ENCODE measurements at regions not wholly inside any gene's neighbourhood (a gene's known extent, or its start where the extent isn't known, plus 50 kb on each side); places are given as distances from the start of the nearest gene placed in this dataset.

- Histone ChIP-seq H3K4me1 (ENCODE audit: control insufficient read depth, insufficient read depth, low read length) (peaks cover 8% of the 10 kb centered on the region), H3K27me3 (ENCODE audit: control insufficient read depth, insufficient read depth, low read length) (no peaks in the 10 kb centered on the region), H3K9me3 (replicated peaks; ENCODE audit: control insufficient read depth, low read depth, low read length) (no peaks in the 10 kb centered on the region), H3K36me3 (ENCODE audit: control insufficient read depth, insufficient read depth, low read length) (no peaks in the 10 kb centered on the region), H3K27ac (ENCODE audit: low read length) (no peak overlapping the region), H3K4me3 (ENCODE audit: low read length) (no peak overlapping the region)
- no CpG with 5 or more reads among the region's 4 CpGs for WGBS (ENCODE audit: insufficient coverage)
- no peak for DNase-seq
Observed at GRCh38 chr16:5325932-5326331, 228.3 kb upstream of the EEF2KMT start.

DNA sequence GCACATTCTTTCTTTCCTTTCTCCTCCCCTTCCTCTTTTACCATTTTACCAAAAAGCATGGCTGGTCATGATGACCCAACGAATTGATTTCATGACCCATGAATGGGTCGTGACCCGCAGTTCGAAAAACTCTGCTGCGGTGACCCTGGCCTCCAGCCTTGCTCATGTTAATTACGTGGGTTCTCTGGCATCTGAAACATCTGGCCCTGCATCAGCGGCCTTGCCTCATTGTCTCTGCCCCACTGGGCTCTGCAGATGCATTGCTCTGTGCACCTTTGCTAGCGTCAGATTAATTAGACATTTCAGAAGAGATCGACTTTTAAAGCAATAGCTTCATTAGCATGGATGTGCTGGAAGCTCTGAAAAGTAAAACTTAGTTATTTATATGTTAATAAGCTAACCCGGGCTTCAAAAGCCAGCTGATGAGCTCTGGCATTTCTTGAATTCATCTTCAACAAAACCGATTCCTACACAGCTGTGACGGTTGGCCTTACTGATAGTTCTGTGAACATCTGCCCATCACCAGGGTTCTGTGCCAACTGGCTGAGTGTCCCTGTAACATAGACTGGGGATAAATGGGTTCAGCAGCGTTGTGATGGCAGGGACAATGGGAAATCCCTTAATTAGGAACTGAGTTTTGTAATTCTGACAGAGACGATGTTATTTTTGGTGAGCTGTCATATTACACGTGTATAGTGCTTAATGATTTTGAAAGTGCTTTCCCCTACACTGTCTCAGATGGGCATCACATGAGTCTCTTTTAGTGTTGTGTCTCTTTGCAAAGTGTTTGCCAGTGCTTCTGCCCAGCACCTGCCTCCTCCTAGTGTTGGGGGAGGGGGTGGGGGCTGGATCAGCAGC, 225.9 kb upstream of the EEF2KMT start:
- Histone ChIP-seq H3K9me3 (replicated peaks; ENCODE audit: control insufficient read depth, low read depth, low read length) (no peaks in the 10 kb centered on the region), H3K27me3 (ENCODE audit: control insufficient read depth, insufficient read depth, low read length) (no peaks in the 10 kb centered on the region), H3K4me1 (ENCODE audit: control insufficient read depth, insufficient read depth, low read length) (peaks cover 8% of the 10 kb centered on the region), H3K36me3 (ENCODE audit: control insufficient read depth, insufficient read depth, low read length) (no peaks in the 10 kb centered on the region), H3K27ac (ENCODE audit: low read length) (no peak overlapping the region), H3K4me3 (ENCODE audit: low read length) (no peak overlapping the region)
- peak; percentile 3 for DNase-seq
- 41% methylated on average over 8 of the region's 15 CpGs for WGBS (ENCODE audit: insufficient coverage)

GRCh38 chr16:5321930-5322329, 224.3 kb upstream of the EEF2KMT start:
- Histone ChIP-seq H3K4me3 (ENCODE audit: low read length) (no peak overlapping the region), H3K27ac (ENCODE audit: low read length) (no peak overlapping the region), H3K9me3 (replicated peaks; ENCODE audit: control insufficient read depth, low read depth, low read length) (no peaks in the 10 kb centered on the region), H3K36me3 (ENCODE audit: control insufficient read depth, insufficient read depth, low read length) (no peaks in the 10 kb centered on the region), H3K27me3 (ENCODE audit: control insufficient read depth, insufficient read depth, low read length) (no peaks in the 10 kb centered on the region), H3K4me1 (ENCODE audit: control insufficient read depth, insufficient read depth, low read length) (peaks cover 8% of the 10 kb centered on the region)
- WGBS (ENCODE audit: insufficient coverage) = 50% methylated on average over 2 of the region's 4 CpGs
- DNase-seq = peak; percentile 14

DNA sequence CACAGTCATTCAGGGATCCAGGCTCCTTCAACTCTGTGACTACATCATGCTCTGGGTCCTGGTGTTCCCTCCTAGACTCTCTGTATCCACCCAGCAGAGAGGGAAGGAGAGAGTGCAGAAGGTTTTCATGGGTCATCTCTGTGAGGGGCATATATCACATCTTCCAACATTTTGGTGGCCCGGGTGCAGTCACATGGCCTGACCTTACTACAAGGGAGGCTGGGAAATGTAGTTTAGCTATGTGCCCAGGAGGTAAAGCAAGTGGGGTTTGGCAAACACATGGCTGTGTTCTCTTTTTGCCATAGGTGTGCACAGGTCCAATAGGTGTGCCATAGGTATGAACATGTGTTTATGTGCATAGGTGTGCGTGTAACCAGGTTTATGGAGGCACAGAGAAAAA, 222.2 kb upstream of the EEF2KMT start:
- H3K36me3 ChIP-seq (ENCODE audit: control insufficient read depth, insufficient read depth, low read length) = no peaks in the 10 kb centered on the region
- WGBS (ENCODE audit: insufficient coverage) = 88% methylated on average over 1 of the region's 2 CpGs
- no peak overlapping the region for H3K27ac ChIP-seq (ENCODE audit: low read length)
- no peaks in the 10 kb centered on the region for H3K27me3 ChIP-seq (ENCODE audit: control insufficient read depth, insufficient read depth, low read length)
- H3K4me3 ChIP-seq (ENCODE audit: low read length) = no peak overlapping the region
- H3K4me1 ChIP-seq (ENCODE audit: control insufficient read depth, insufficient read depth, low read length) = peaks cover 8% of the 10 kb centered on the region
- no peaks in the 10 kb centered on the region for H3K9me3 ChIP-seq (replicated peaks; ENCODE audit: control insufficient read depth, low read depth, low read length)
- no peak for DNase-seq

- no peaks in the 10 kb centered on the region for H3K9me3 ChIP-seq (replicated peaks; ENCODE audit: control insufficient read depth, low read depth, low read length)
- DNase-seq = no peak
- no peaks in the 10 kb centered on the region for H3K36me3 ChIP-seq (ENCODE audit: control insufficient read depth, insufficient read depth, low read length)
- H3K4me3 ChIP-seq (ENCODE audit: low read length) = no peak overlapping the region
- H3K27me3 ChIP-seq (ENCODE audit: control insufficient read depth, insufficient read depth, low read length) = no peaks in the 10 kb centered on the region
- H3K27ac ChIP-seq (ENCODE audit: low read length) = no peak overlapping the region
- H3K4me1 ChIP-seq (ENCODE audit: control insufficient read depth, insufficient read depth, low read length) = no peaks in the 10 kb centered on the region
- WGBS (ENCODE audit: insufficient coverage) = 65% methylated on average over 5 of the region's 5 CpGs
Observed at GRCh38 chr16:5315914-5316313, 218.3 kb upstream of the EEF2KMT start.

- DNase-seq = no peak
- Histone ChIP-seq H3K27me3 (ENCODE audit: control insufficient read depth, insufficient read depth, low read length) (no peaks in the 10 kb centered on the region), H3K9me3 (replicated peaks; ENCODE audit: control insufficient read depth, low read depth, low read length) (no peaks in the 10 kb centered on the region), H3K4me3 (ENCODE audit: low read length) (no peak overlapping the region), H3K4me1 (ENCODE audit: control insufficient read depth, insufficient read depth, low read length) (no peaks in the 10 kb centered on the region), H3K36me3 (ENCODE audit: control insufficient read depth, insufficient read depth, low read length) (no peaks in the 10 kb centered on the region), H3K27ac (ENCODE audit: low read length) (no peak overlapping the region)
- 71% methylated on average over 3 of the region's 4 CpGs for WGBS (ENCODE audit: insufficient coverage)
Observed at GRCh38 chr16:5314377-5314776, 216.8 kb upstream of the EEF2KMT start.

GRCh38 chr16:5309946-5310611, 212.5 kb upstream of the EEF2KMT start:
- Histone ChIP-seq H3K36me3 (ENCODE audit: control insufficient read depth, insufficient read depth, low read length) (no peaks in the 10 kb centered on the region), H3K27ac (ENCODE audit: low read length) (no peak overlapping the region), H3K4me1 (ENCODE audit: control insufficient read depth, insufficient read depth, low read length) (no peaks in the 10 kb centered on the region), H3K27me3 (ENCODE audit: control insufficient read depth, insufficient read depth, low read length) (no peaks in the 10 kb centered on the region), H3K9me3 (replicated peaks; ENCODE audit: control insufficient read depth, low read depth, low read length) (no peaks in the 10 kb centered on the region), H3K4me3 (ENCODE audit: low read length) (no peak overlapping the region)
- 58% methylated on average over 2 of the region's 4 CpGs for WGBS (ENCODE audit: insufficient coverage)
- DNase-seq = no peak

DNA sequence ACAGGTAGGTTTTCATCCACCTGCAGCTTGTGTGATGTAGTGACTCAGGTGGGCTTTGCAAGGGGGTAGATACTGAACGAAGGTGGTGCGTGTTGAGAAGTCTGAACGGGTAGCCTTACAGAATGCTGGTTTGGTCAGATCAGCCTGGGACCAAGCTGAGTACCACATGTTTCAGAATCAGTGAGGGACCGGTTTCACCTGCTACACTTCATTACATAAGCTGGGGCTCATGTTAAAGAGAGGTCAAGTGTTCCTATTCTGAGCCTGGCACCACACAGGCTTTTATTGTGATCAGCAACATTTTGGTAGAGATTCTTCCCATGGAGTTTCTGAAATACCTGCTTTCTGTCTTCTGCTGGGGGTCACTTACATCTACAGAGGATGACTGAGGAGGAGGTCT, 207.4 kb upstream of the EEF2KMT start:
- H3K4me1 ChIP-seq (ENCODE audit: control insufficient read depth, insufficient read depth, low read length) = no peaks in the 10 kb centered on the region
- WGBS (ENCODE audit: insufficient coverage) = 82% methylated on average over 3 of the region's 4 CpGs
- H3K36me3 ChIP-seq (ENCODE audit: control insufficient read depth, insufficient read depth, low read length) = no peaks in the 10 kb centered on the region
- DNase-seq = no peak
- no peak overlapping the region for H3K4me3 ChIP-seq (ENCODE audit: low read length)
- H3K9me3 ChIP-seq (replicated peaks; ENCODE audit: control insufficient read depth, low read depth, low read length) = peaks cover 3% of the 10 kb centered on the region
- no peak overlapping the region for H3K27ac ChIP-seq (ENCODE audit: low read length)
- H3K27me3 ChIP-seq (ENCODE audit: control insufficient read depth, insufficient read depth, low read length) = no peaks in the 10 kb centered on the region

DNA sequence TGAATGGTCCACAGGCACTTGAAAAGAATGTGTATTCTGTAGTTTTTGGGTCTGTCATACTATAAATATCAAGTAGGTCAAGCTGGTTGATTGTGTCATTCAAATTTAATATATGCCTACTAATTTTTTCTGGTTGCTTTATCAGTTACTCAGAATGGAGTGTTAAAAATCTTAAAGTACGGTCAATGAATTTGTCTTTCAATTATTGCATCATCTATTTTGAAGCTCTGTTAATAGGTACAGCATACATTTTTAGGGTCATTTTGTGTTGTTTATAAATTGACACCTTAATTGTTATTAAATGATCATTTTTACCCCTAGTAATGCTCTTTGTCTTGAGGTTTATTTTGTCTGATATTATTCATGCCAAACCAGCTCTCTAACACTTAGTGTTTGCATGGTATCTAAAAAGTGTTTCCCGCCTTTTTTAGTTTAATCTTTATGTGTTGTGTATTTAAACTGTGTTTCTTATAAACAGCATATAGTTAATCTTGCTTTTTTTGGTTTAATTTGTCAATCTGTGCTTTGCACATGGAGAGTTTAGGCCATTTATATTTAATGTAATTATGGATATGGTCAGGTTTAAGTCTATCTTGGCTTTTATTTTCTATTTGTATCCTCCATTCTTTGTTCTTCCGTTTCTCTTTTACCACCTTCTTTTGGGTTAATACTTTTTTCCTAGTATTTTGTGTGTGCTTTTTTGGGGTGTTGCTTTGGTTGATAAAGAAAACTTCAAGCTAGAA, 204.9 kb upstream of the EEF2KMT start:
- Histone ChIP-seq H3K4me1 (ENCODE audit: control insufficient read depth, insufficient read depth, low read length) (no peaks in the 10 kb centered on the region), H3K9me3 (replicated peaks; ENCODE audit: control insufficient read depth, low read depth, low read length) (peaks cover 3% of the 10 kb centered on the region), H3K27me3 (ENCODE audit: control insufficient read depth, insufficient read depth, low read length) (no peaks in the 10 kb centered on the region), H3K36me3 (ENCODE audit: control insufficient read depth, insufficient read depth, low read length) (no peaks in the 10 kb centered on the region), H3K4me3 (ENCODE audit: low read length) (no peak overlapping the region), H3K27ac (ENCODE audit: low read length) (no peak overlapping the region)
- no peak for DNase-seq
- no CpG with 5 or more reads among the region's 3 CpGs for WGBS (ENCODE audit: insufficient coverage)

GRCh38 chr16:5298202-5298601, 200.6 kb upstream of the EEF2KMT start:
- Histone ChIP-seq H3K4me1 (ENCODE audit: control insufficient read depth, insufficient read depth, low read length) (no peaks in the 10 kb centered on the region), H3K36me3 (ENCODE audit: control insufficient read depth, insufficient read depth, low read length) (no peaks in the 10 kb centered on the region), H3K4me3 (ENCODE audit: low read length) (no peak overlapping the region), H3K27me3 (ENCODE audit: control insufficient read depth, insufficient read depth, low read length) (no peaks in the 10 kb centered on the region), H3K9me3 (replicated peaks; ENCODE audit: control insufficient read depth, low read depth, low read length) (peaks cover 2% of the 10 kb centered on the region), H3K27ac (ENCODE audit: low read length) (no peak overlapping the region)
- WGBS (ENCODE audit: insufficient coverage) = no CpG with 5 or more reads among the region's 3 CpGs
- DNase-seq = no peak
